ENCODE measurements at regions not wholly inside any gene's neighbourhood (a gene's known extent, or its start where the extent isn't known, plus 50 kb on each side); places are given as distances from the start of the nearest gene placed in this dataset.

DNA sequence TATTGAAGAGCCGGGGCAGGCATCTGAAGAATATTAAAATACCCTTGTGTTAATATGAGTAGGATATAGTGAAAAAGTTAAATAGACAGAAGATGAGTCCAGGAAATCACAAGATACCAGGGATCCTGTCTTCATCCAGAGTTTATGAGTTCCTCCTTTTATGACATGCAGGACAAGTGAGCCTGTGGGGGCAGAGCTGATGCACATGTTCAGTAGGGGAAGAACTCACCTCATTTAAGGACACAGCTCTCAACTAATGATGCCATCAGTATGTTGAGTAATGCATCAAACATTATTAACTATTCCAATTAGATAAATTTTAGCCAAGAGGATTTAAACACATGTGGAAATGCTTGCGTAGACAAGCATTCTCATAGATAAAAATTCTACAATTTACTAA, 435.8 kb upstream of the AKR1E2 start:
- peak; percentile 22 for DNase-seq (ENCODE audit: low read depth)
- H3K4me3 ChIP-seq (ENCODE audit: low read depth, low read length): no peak overlapping the region
- TF ChIP-seq, protein P1, sequence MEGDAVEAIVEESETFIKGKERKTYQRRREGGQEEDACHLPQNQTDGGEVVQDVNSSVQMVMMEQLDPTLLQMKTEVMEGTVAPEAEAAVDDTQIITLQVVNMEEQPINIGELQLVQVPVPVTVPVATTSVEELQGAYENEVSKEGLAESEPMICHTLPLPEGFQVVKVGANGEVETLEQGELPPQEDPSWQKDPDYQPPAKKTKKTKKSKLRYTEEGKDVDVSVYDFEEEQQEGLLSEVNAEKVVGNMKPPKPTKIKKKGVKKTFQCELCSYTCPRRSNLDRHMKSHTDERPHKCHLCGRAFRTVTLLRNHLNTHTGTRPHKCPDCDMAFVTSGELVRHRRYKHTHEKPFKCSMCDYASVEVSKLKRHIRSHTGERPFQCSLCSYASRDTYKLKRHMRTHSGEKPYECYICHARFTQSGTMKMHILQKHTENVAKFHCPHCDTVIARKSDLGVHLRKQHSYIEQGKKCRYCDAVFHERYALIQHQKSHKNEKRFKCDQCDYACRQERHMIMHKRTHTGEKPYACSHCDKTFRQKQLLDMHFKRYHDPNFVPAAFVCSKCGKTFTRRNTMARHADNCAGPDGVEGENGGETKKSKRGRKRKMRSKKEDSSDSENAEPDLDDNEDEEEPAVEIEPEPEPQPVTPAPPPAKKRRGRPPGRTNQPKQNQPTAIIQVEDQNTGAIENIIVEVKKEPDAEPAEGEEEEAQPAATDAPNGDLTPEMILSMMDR (IDR thresholded peaks at IDR 0.05; ENCODE audit: insufficient read depth, low read length): no peak

DNA sequence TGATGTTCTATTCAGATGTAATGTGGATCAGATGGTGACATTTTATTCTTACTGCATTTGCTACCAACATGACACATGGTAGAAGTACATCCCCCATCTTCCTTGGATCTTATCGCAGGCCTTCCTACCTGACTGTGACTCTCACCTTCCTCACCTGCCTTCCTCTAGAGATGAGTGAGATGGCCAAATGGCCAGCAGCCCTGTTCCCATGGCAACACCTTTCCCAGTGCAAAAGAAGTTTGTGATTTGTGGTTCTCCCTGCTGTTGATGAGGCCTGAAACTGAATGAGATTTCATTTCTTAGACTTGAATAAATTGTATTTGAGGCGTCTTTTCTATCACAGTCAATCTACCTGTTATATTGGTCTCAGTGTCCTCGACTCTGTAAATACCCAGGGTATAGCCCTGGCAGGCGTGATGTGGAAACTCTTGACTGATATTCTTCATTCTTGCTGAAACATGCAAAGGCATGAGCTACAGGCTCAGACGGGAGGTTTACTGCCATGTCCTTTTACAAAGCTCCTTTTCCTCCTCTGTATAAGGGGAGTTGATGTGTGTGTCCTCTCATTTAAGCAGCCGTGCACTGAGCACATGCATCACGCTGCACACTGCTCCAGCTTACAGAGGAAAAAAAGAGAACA, 440.7 kb upstream of the AKR1E2 start:
- TF ChIP-seq, protein P1 (IDR thresholded peaks at IDR 0.05; ENCODE audit: insufficient read depth, low read length): no peak
- no peak overlapping the region for H3K4me3 ChIP-seq (ENCODE audit: low read depth, low read length)
- no peak for DNase-seq (ENCODE audit: low read depth)

DNA sequence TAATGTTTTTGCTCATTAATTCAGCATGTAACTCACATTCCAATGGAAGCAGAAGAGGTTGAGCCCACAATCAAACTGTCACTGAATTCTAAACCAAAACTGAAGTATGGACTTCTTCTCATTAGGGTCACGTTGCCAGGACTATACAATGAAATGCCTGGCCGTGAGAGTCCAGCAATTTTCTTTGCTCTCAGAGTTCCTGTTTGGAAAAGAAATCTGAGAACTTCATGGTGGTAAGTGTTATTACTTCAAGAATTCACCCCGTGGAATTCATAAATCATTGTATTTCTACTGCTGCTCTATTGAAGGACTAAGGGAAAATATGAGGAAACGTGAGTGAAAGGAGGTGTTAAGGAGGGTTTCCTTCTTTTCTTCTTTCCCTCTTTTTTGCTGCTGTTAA, 441.8 kb upstream of the AKR1E2 start:
- peak; percentile 41 for DNase-seq (ENCODE audit: low read depth)
- TF ChIP-seq, protein P1 (IDR thresholded peaks at IDR 0.05; ENCODE audit: insufficient read depth, low read length): no peak
- no peak overlapping the region for H3K4me3 ChIP-seq (ENCODE audit: low read depth, low read length)

DNA sequence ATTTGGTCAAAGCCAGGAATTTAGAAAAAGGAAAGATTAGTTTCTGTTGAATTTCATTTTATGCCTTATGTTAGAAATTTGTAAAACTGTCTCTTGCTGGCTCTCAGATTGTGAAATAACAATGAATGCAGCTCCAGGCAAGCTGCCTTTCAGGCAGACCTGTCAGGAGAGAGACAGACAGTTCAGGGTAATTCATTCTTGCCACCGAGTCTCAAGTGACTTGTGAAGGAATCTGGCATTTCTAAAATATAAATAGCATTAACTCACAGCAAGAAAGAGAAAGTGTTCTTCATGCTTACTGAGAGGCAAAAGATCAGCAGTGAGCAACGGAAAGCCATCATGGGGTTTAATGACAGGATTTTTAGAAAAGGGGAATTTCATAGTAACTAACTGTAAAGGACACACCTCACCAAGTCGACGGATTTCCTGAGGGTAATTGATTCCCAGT, 442.3 kb upstream of the AKR1E2 start:
- DNase-seq (ENCODE audit: low read depth): peak; percentile 48
- no peak overlapping the region for H3K4me3 ChIP-seq (ENCODE audit: low read depth, low read length)
- TF ChIP-seq, protein P1 (IDR thresholded peaks at IDR 0.05; ENCODE audit: insufficient read depth, low read length): no peak

DNA sequence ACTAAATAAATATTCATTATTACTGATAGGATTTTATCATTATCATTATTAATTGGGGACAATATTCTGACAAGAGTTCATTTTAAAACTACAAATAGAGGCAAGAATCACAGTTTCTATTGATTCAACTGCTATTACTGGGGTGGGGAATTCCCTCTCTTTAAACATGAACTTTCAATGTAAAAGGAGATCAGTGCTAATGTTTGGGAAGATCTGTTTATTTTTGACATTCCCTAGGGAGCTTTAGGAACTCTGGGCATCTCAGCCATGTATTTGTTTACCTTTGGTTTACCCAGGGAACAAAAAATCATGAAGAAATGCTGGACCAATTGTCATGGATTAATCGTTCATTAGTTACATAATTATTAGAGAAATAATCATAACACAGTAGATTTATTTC, 443.2 kb upstream of the AKR1E2 start:
- TF ChIP-seq, protein P1 (IDR thresholded peaks at IDR 0.05; ENCODE audit: insufficient read depth, low read length): no peak
- H3K4me3 ChIP-seq (ENCODE audit: low read depth, low read length): no peak overlapping the region
- no peak for DNase-seq (ENCODE audit: low read depth)

DNA sequence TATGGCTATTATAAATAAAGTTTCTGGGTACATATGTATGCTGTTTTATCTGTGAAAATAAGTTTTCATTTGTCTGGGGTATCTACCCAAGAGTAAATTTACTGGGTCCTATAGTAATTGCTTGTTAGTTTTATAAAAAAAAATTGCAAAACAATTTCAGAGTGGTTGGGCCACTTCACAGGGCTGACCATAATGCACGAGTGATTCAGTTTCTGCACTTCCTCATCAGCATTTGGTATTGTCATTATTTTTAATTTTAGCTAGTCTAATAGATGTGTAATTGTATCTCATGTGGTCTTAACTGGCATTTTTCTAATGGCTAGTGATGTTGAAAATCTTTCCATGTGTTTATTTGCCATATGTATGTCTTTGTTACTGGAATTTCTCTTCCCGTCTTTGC, 452.4 kb upstream of the AKR1E2 start:
- no peak overlapping the region for H3K4me3 ChIP-seq (ENCODE audit: low read depth, low read length)
- TF ChIP-seq, protein P1 (IDR thresholded peaks at IDR 0.05; ENCODE audit: insufficient read depth, low read length): no peak
- DNase-seq (ENCODE audit: low read depth): no peak

DNA sequence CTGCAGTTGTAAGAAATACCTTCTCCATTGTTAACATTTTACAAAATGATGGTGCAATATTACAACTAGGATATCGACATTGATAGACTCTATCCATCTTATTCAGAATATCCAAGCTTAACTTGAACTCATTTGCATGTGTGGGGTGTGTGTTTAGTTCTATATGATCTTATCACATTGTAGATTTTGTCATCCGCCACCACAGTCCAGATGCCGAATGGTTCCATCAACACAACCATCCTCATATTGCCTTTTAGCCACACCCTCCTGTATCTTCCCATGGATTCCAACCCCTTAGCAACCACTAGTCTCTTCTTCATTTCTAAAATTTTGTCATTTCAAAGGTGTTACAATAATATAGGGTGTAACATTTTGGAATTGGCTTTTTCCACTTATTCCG, 452.9 kb upstream of the AKR1E2 start:
- no peak for DNase-seq (ENCODE audit: low read depth)
- TF ChIP-seq, protein P1 (IDR thresholded peaks at IDR 0.05; ENCODE audit: insufficient read depth, low read length): no peak
- H3K4me3 ChIP-seq (ENCODE audit: low read depth, low read length): no peak overlapping the region

Measured in fibroblast of the aortic adventitia (primary cell).